ENCODE measurements at regions not wholly inside any gene's neighbourhood (a gene's known extent, or its start where the extent isn't known, plus 50 kb on each side); places are given as distances from the start of the nearest gene placed in this dataset.

DNA sequence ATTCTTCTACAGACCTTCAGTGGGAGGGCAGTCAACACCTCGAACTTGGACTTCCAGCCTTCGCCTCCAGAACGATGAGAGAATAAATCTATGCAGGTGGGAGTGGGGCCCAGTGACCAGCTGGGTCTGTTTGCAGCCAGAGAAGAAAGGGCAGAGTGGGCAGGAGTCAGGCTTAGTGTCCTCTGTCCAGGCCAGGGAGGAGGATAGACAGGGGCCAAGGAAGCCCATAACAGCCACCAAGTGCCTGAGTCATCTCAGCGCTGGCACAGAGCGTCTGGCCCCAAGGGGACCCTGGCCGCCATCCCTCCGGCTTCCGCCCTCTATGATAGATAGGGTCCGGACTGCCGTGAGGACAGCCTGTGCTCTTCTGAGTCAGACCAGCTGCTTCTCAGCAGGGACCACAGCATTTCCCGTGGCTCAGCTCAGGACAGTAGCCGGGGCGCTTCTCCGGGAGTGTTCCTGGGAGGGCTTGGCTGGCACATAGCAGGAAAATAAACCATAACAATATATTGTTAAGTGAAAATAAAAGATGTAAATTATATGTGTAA is 133.1 kb upstream of the C1orf174 start:
- no peak for TF ChIP-seq CREB1 (IDR thresholded peaks at IDR 0.05; ENCODE audit: low read depth)
- TF ChIP-seq EGR1 (IDR thresholded peaks at IDR 0.05), result no peak

DNA sequence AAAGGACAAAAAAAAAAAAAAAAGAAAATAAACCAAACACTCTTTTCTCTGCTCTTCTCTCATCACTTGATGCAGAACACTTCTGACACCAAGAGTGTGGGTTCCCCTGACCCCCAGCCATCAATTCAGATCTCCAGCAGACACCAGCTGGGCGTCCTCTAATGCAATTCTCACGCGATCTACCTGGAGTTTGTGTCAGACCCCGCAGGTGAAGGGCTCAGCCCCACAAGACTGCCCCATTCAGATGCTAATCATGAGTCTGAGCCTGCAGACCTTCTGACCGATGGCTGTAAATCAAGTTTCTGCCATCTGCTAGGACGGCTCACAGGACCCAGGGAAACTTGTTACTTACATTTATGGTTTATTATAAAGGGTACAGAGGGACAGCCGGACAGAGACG is 133.6 kb upstream of the C1orf174 start:
- TF ChIP-seq EGR1 (IDR thresholded peaks at IDR 0.05) (no peak), RAD21 (IDR thresholded peaks at IDR 0.05; ENCODE audit: low read depth) (no peak), ZBTB7A (IDR thresholded peaks at IDR 0.05; ENCODE audit: low read depth) (no peak), EP300 (IDR thresholded peaks at IDR 0.05; ENCODE audit: borderline replicate concordance) (no peak), NFIC (IDR thresholded peaks at IDR 0.05) (no peak), TAF1 (IDR thresholded peaks at IDR 0.05; ENCODE audit: low read depth) (no peak), FOXM1 (IDR thresholded peaks at IDR 0.05; ENCODE audit: borderline replicate concordance, low read depth) (no peak), YY1 (IDR thresholded peaks at IDR 0.05; ENCODE audit: low read depth) (no peak), TEAD4 (IDR thresholded peaks at IDR 0.05) (no peak)
- TF ChIP-seq, protein P1, sequence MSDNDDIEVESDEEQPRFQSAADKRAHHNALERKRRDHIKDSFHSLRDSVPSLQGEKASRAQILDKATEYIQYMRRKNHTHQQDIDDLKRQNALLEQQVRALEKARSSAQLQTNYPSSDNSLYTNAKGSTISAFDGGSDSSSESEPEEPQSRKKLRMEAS (IDR thresholded peaks at IDR 0.05), result no peak
- TF ChIP-seq, protein P2, sequence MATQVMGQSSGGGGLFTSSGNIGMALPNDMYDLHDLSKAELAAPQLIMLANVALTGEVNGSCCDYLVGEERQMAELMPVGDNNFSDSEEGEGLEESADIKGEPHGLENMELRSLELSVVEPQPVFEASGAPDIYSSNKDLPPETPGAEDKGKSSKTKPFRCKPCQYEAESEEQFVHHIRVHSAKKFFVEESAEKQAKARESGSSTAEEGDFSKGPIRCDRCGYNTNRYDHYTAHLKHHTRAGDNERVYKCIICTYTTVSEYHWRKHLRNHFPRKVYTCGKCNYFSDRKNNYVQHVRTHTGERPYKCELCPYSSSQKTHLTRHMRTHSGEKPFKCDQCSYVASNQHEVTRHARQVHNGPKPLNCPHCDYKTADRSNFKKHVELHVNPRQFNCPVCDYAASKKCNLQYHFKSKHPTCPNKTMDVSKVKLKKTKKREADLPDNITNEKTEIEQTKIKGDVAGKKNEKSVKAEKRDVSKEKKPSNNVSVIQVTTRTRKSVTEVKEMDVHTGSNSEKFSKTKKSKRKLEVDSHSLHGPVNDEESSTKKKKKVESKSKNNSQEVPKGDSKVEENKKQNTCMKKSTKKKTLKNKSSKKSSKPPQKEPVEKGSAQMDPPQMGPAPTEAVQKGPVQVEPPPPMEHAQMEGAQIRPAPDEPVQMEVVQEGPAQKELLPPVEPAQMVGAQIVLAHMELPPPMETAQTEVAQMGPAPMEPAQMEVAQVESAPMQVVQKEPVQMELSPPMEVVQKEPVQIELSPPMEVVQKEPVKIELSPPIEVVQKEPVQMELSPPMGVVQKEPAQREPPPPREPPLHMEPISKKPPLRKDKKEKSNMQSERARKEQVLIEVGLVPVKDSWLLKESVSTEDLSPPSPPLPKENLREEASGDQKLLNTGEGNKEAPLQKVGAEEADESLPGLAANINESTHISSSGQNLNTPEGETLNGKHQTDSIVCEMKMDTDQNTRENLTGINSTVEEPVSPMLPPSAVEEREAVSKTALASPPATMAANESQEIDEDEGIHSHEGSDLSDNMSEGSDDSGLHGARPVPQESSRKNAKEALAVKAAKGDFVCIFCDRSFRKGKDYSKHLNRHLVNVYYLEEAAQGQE (IDR thresholded peaks at IDR 0.05; ENCODE audit: low read depth), result no peak

DNA sequence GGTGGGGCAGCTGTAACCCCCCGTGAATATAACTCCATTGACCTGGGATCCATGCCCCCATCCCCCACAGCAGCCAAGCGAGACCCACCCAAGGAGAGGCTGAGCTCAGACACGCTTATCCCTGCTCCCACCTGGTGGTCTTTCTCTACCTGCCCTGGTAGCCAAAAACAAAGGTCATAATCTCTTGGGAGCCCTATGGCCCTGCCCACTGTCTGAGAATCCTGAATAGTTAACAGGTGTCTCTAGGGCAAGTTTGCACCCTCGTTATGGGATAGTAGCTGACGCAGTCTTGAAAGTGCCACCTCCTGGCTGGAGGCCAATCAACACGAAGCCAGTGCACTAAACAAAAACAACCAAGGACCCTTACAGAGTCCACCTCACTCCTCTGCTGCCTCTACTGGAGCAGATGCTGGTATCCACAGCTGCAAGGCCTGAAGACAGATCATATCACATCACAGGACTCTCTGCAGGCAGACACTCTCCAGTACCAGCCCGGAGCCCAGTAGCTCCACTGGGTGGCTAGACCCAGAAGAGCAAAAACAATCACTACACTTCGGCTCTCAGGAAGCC is 134.3 kb upstream of the C1orf174 start:
- TF ChIP-seq RAD21 (IDR thresholded peaks at IDR 0.05; ENCODE audit: low read depth), result no peak
- TF ChIP-seq TCF12 (IDR thresholded peaks at IDR 0.05; ENCODE audit: low read depth), result no peak
- TF ChIP-seq ZBTB7A (IDR thresholded peaks at IDR 0.05; ENCODE audit: low read depth), result no peak
- no peak for TF ChIP-seq CREB1 (IDR thresholded peaks at IDR 0.05; ENCODE audit: low read depth)
- TF ChIP-seq FOXM1 (IDR thresholded peaks at IDR 0.05; ENCODE audit: borderline replicate concordance, low read depth), result no peak
- TF ChIP-seq, protein P1 (IDR thresholded peaks at IDR 0.05), result no peak
- no peak for TF ChIP-seq NFIC (IDR thresholded peaks at IDR 0.05)
- TF ChIP-seq EP300 (IDR thresholded peaks at IDR 0.05; ENCODE audit: borderline replicate concordance), result no peak
- TF ChIP-seq TEAD4 (IDR thresholded peaks at IDR 0.05), result no peak

DNA sequence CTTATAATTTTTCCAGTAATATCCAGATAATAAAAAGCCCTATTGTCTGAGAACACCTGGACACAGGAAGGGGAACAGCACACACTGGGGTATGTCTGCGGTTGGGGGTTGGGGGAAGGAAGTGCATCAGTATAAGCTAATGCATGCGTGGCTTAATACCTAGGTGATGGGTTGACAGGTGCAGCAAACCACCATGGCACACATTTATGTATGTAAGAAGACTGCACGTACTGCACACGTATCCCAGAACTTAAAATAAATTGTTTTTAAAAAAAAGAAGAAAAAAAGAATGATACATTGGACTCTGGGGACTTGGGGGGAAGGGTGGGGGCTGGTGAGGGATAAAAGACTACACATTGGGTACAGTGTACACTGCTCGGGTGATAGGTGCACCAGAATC is 144.9 kb upstream of the C1orf174 start:
- TF ChIP-seq YY1 (IDR thresholded peaks at IDR 0.05; ENCODE audit: low read depth) (no peak), EGR1 (IDR thresholded peaks at IDR 0.05) (no peak), TEAD4 (IDR thresholded peaks at IDR 0.05) (no peak), CEBPB (IDR thresholded peaks at IDR 0.05) (no peak), RAD21 (IDR thresholded peaks at IDR 0.05; ENCODE audit: low read depth) (no peak), ZBTB7A (IDR thresholded peaks at IDR 0.05; ENCODE audit: low read depth) (no peak), TCF12 (IDR thresholded peaks at IDR 0.05; ENCODE audit: low read depth) (no peak), EP300 (IDR thresholded peaks at IDR 0.05; ENCODE audit: borderline replicate concordance) (no peak), CREB1 (IDR thresholded peaks at IDR 0.05; ENCODE audit: low read depth) (no peak), NFIC (IDR thresholded peaks at IDR 0.05) (no peak), TAF1 (IDR thresholded peaks at IDR 0.05; ENCODE audit: low read depth) (no peak), FOXM1 (IDR thresholded peaks at IDR 0.05; ENCODE audit: borderline replicate concordance, low read depth) (no peak)
- TF ChIP-seq, protein P3, sequence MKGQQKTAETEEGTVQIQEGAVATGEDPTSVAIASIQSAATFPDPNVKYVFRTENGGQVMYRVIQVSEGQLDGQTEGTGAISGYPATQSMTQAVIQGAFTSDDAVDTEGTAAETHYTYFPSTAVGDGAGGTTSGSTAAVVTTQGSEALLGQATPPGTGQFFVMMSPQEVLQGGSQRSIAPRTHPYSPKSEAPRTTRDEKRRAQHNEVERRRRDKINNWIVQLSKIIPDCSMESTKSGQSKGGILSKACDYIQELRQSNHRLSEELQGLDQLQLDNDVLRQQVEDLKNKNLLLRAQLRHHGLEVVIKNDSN (IDR thresholded peaks at IDR 0.05), result no peak
- TF ChIP-seq, protein P1 (IDR thresholded peaks at IDR 0.05), result no peak
- TF ChIP-seq, protein P2 (IDR thresholded peaks at IDR 0.05; ENCODE audit: low read depth), result no peak

DNA sequence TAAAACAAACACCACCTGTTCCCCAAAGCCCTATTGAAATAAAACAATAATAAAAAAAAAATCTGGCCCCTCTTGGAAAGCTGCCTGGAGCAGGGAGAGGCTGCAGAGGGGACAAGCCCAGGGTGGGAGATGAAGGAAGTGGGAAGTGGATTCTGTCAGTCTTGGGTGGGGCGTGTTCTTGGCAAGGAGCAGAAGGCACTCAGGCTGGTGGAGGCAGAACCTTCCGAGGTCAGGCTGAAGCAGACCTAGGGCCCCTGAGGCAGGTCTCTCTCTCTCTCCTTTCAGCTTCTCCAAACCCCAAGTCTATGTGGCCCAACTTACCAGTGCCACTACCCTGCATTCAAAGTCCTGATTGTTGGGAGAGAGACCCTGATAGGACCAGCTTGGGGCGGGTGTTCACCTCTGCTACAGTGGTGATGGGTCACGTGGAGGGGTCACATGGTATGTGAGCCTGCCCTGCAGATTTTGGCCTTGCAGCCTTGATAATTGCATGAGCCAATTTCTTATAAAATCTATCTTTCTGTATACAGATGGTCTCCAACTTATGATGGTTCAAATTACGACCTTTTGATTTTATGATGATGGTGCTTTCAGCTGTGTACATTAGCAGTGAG is 145.4 kb upstream of the C1orf174 start:
- TF ChIP-seq CEBPB (IDR thresholded peaks at IDR 0.05) (no peak), YY1 (IDR thresholded peaks at IDR 0.05; ENCODE audit: low read depth) (no peak), FOXM1 (IDR thresholded peaks at IDR 0.05; ENCODE audit: borderline replicate concordance, low read depth) (no peak)

DNA sequence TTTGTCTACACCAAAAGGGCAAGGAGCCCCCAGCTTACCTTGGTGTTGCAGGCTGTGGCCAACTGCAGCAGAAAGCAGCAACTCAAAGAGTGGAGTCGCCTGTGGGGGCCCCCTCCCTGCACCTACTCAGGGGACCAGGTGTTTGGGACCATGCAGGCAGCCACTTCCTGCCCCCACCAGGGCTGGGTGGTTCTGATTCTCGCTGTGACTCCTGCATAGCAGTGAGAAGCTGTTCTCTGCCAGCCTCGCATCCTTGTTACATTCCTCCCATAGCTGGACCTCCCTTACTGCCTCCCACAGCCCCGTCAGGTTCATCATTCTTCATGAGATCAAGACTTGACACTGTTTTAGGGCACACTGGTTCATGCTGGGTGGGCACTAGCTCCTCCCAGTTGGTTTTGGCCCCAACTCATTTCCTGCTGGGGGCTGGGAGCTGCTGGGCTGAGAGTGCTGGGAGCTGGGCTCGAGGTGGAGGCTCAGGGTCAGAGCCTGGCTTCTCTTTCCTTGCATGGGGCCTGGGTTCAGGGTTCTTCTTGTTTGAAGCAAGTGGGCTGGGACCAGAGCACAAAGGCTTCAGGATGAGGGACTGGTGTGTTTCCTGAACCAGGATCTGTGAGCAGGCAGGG is 146.9 kb upstream of the C1orf174 start:
- TF ChIP-seq EGR1 (IDR thresholded peaks at IDR 0.05) (no peak), EP300 (IDR thresholded peaks at IDR 0.05; ENCODE audit: borderline replicate concordance) (no peak), TCF12 (IDR thresholded peaks at IDR 0.05; ENCODE audit: low read depth) (no peak), ZBTB7A (IDR thresholded peaks at IDR 0.05; ENCODE audit: low read depth) (no peak), CEBPB (IDR thresholded peaks at IDR 0.05) (no peak), RAD21 (IDR thresholded peaks at IDR 0.05; ENCODE audit: low read depth) (no peak)
- TF ChIP-seq, protein P1 (IDR thresholded peaks at IDR 0.05), result no peak
- TF ChIP-seq, protein P2 (IDR thresholded peaks at IDR 0.05; ENCODE audit: low read depth), result no peak
- TF ChIP-seq, protein P3 (IDR thresholded peaks at IDR 0.05), result no peak

All from Ishikawa (cell line).